ENCODE measurements at regions not wholly inside any gene's neighbourhood (a gene's known extent, or its start where the extent isn't known, plus 50 kb on each side); places are given as distances from the start of the nearest gene placed in this dataset.

DNA sequence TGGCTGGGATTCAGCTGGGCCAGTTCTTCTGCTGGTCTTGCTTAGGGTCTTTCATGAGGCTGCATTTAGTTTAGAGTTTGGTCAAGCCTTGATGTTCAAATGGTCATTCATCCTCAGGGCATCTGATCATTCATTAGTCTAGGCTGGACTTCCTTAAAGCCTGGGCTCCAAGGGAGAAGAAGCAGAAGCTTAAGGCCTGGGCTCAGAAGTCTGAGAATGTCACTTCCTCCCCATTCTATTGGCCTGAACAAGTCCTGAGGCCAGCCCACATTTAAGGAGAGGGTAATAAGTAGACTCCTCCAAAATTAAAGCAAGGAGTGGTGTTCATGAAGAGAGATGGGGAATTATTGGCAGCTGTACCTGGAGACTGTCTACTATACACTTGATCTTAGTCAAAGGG lies 193.2 kb upstream of the HABP2 start:
- H3K4me3 Mint-ChIP-seq = no peak overlapping the region
- H3K9me3 Mint-ChIP-seq = no peaks in the 10 kb centered on the region
- H3K27me3 Mint-ChIP-seq = peaks cover 1% of the 10 kb centered on the region
- peaks cover 2% of the 10 kb centered on the region for H3K4me1 Mint-ChIP-seq (ENCODE audit: low read depth)
- H3K27ac Mint-ChIP-seq = no peak overlapping the region
- POLR2A ChIA-PET = no interaction called here
- no peak for ATAC-seq
- H3K36me3 Mint-ChIP-seq (ENCODE audit: low read depth) = no peaks in the 10 kb centered on the region
- TF ChIP-seq, protein P1, sequence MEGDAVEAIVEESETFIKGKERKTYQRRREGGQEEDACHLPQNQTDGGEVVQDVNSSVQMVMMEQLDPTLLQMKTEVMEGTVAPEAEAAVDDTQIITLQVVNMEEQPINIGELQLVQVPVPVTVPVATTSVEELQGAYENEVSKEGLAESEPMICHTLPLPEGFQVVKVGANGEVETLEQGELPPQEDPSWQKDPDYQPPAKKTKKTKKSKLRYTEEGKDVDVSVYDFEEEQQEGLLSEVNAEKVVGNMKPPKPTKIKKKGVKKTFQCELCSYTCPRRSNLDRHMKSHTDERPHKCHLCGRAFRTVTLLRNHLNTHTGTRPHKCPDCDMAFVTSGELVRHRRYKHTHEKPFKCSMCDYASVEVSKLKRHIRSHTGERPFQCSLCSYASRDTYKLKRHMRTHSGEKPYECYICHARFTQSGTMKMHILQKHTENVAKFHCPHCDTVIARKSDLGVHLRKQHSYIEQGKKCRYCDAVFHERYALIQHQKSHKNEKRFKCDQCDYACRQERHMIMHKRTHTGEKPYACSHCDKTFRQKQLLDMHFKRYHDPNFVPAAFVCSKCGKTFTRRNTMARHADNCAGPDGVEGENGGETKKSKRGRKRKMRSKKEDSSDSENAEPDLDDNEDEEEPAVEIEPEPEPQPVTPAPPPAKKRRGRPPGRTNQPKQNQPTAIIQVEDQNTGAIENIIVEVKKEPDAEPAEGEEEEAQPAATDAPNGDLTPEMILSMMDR (IDR thresholded peaks at IDR 0.05) = no peak
- CTCF ChIA-PET = no interaction called here
- intact Hi-C loops (cut with micrococcal nuclease) = no loop called here
- DNase-seq = no peak

DNA sequence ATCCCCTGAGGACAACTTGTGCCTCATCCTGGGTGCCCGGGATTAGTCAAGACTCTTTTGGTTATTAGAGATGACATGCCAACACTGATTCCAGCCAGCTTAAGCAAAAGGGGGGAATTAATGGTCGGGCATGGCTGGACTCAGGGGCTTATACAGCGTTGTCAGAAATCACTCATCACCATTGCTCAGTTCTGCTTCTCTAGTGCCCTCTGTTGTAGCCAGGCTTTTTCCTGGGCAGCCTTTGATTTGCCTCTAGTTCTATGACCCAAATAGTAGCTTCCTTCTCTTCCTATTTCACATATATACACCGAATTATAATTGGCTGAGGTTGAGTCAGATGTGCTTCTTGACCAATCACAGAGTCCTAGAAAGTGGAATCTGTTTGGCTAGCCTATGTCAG lies 192.0 kb upstream of the HABP2 start:
- H3K27ac Mint-ChIP-seq = no peak overlapping the region
- H3K36me3 Mint-ChIP-seq (ENCODE audit: low read depth) = no peaks in the 10 kb centered on the region
- ATAC-seq (no peak), DNase-seq (no peak)
- H3K9me3 Mint-ChIP-seq = peaks cover 3% of the 10 kb centered on the region
- ChIA-PET POLR2A (no interaction called here), CTCF (interaction anchor here (1.1 kb wide), 1 partner anchor 25 kb away, joined by 3 read pairs; no protein-coding TSS in a partner anchor)
- H3K27me3 Mint-ChIP-seq = peaks cover 1% of the 10 kb centered on the region
- intact Hi-C loops (cut with micrococcal nuclease) = no loop called here
- H3K4me3 Mint-ChIP-seq = no peak overlapping the region
- TF ChIP-seq, protein P1 (IDR thresholded peaks at IDR 0.05) = no peak
- peaks cover 2% of the 10 kb centered on the region for H3K4me1 Mint-ChIP-seq (ENCODE audit: low read depth)

DNA sequence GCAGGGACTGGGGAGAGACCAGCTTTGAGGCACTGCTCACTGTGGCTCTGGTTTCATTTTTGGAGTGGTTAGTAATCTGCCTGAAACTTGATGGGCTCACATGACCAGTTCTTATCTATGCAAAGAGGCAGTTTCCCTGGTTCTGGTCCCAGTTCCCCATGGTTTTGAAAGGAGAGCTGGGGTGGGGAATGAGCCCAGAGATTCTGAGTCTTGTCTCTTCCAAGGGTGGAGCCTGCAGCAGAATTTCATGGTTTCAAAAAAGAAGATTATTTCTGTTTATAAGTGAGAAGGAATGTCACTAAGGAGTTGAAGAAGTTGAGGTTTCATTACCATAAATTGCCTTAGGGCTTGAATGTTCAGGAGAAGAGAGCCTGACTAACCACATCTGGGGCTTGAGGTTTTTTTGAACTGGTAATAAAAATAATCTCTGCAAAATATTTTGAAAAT lies 190.2 kb upstream of the HABP2 start:
- Mint-ChIP-seq H3K4me3 (no peak overlapping the region), H3K4me1 (ENCODE audit: low read depth) (peaks cover 2% of the 10 kb centered on the region), H3K27ac (no peak overlapping the region), H3K36me3 (ENCODE audit: low read depth) (no peaks in the 10 kb centered on the region), H3K27me3 (peaks cover 1% of the 10 kb centered on the region), H3K9me3 (peaks cover 4% of the 10 kb centered on the region)
- intact Hi-C loops (cut with micrococcal nuclease) = no loop called here
- no peak for ATAC-seq
- TF ChIP-seq, protein P1 (IDR thresholded peaks at IDR 0.05) = no peak
- CTCF ChIA-PET = no interaction called here
- no peak for DNase-seq
- POLR2A ChIA-PET = no interaction called here

DNA sequence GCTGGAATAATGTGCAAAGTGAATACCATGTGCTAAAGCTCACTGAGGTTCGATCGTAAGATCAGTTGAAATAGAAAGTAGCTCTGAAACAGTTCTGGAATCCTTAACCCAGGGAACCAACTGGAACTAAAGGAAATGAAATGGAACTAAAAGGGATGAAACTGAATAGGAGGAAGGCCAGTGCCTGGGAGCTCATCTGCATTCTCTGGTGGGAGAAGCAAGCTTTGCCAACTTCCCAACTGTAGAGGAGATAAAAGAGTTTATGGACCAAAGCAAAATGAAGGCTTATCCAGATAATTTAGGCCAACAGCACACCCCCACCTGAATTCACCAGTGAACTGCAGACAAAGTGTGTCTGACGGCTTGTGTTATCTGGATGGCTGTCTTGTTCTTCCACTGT lies 188.6 kb upstream of the HABP2 start:
- Mint-ChIP-seq H3K27ac (no peak overlapping the region), H3K9me3 (peaks cover 4% of the 10 kb centered on the region), H3K27me3 (no peaks in the 10 kb centered on the region), H3K4me1 (ENCODE audit: low read depth) (peaks cover 2% of the 10 kb centered on the region), H3K36me3 (ENCODE audit: low read depth) (no peaks in the 10 kb centered on the region), H3K4me3 (no peak overlapping the region)
- intact Hi-C loops (cut with micrococcal nuclease) = no loop called here
- ChIA-PET CTCF (interaction anchor here (1.3 kb wide), 1 partner anchor 21 kb away, joined by 4 read pairs; no protein-coding TSS in a partner anchor), POLR2A (no interaction called here)
- TF ChIP-seq, protein P1 (IDR thresholded peaks at IDR 0.05) = no peak
- ATAC-seq = no peak
- DNase-seq = no peak

DNA sequence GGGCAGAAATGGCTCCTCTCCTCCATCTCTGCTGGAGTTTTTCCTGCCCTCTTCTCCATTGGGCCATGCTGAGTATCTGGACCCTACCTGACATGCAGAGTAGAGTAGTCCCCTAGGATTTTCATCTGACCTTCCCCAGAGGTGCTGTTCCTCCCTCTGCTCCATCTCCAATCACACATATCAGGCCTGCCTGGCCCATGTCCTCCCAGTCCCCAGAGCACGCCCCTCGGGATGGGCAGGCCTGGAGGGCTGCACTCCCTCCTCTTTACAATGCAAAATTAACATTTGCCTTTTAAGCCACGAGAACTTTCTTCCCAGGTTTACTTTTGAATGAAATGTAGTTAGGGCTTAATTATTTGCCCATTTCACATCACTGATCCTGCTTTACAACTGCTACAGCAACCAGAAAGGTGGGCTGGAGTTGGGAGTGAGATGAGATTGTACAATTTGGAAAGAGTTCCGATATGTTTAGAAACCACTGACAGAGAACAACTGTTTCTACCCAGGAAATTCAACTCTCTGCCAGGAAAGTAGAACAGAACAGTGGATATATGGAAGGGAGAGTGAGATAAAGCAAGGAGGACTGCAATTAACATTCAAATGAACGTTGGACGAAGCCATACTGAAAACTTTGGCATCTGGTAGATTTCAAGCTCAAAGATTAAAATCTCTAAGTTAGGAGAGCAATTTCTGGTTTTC lies 184.0 kb upstream of the HABP2 start:
- intact Hi-C loops (cut with micrococcal nuclease) = no loop called here
- Mint-ChIP-seq H3K36me3 (ENCODE audit: low read depth) (no peaks in the 10 kb centered on the region), H3K27me3 (peaks cover 4% of the 10 kb centered on the region), H3K4me1 (ENCODE audit: low read depth) (no peaks in the 10 kb centered on the region), H3K9me3 (peaks cover 4% of the 10 kb centered on the region), H3K4me3 (no peak overlapping the region), H3K27ac (no peak overlapping the region)
- DNase-seq (no peak), ATAC-seq (no peak)
- TF ChIP-seq, protein P1 (IDR thresholded peaks at IDR 0.05) = no peak
- ChIA-PET POLR2A (no interaction called here), CTCF (no interaction called here)

All from activated CD8-positive, alpha-beta T cell treated with anti-CD3 and anti-CD28 coated beads for 36 hours (primary cell).